ENCODE measurements at regions not wholly inside any gene's neighbourhood (a gene's known extent, or its start where the extent isn't known, plus 50 kb on each side); places are given as distances from the start of the nearest gene placed in this dataset.

GRCh38 chr5:167489202-167489601 lies 802.2 kb upstream of the WWC1 start:
- no peak for DNase-seq (ENCODE audit: low read depth)

- no peak for DNase-seq (ENCODE audit: low read depth)
These were observed 787.3 kb upstream of the WWC1 start for GRCh38 chr5:167503926-167504720.

- DNase-seq (ENCODE audit: low read depth) = no peak
These were observed 783.8 kb upstream of the WWC1 start for GRCh38 chr5:167507463-167508233.

GRCh38 chr5:167509076-167509475 lies 782.4 kb upstream of the WWC1 start:
- no peak for DNase-seq (ENCODE audit: low read depth)

GRCh38 chr5:167511276-167511675 lies 780.2 kb upstream of the WWC1 start:
- no peak for DNase-seq (ENCODE audit: low read depth)

GRCh38 chr5:167512111-167512510 lies 779.3 kb upstream of the WWC1 start:
- DNase-seq (ENCODE audit: low read depth) = no peak

GRCh38 chr5:167513381-167513780 lies 778.1 kb upstream of the WWC1 start:
- DNase-seq (ENCODE audit: low read depth) = no peak

- DNase-seq (ENCODE audit: low read depth) = no peak
These were observed 777.0 kb upstream of the WWC1 start for GRCh38 chr5:167514461-167514860.

- no peak for DNase-seq (ENCODE audit: low read depth)
These were observed 766.4 kb upstream of the WWC1 start for GRCh38 chr5:167525004-167525403.

- no peak for DNase-seq (ENCODE audit: low read depth)
These were observed 762.8 kb upstream of the WWC1 start for GRCh38 chr5:167528651-167529050.

GRCh38 chr5:167530548-167530947 lies 760.9 kb upstream of the WWC1 start:
- no peak for DNase-seq (ENCODE audit: low read depth)

- no peak for DNase-seq (ENCODE audit: low read depth)
These were observed 757.3 kb upstream of the WWC1 start for GRCh38 chr5:167533814-167534795.

GRCh38 chr5:167539747-167540146 lies 751.7 kb upstream of the WWC1 start:
- DNase-seq (ENCODE audit: low read depth) = no peak

GRCh38 chr5:167546270-167546669 lies 745.2 kb upstream of the WWC1 start:
- no peak for DNase-seq (ENCODE audit: low read depth)

- DNase-seq (ENCODE audit: low read depth) = no peak
These were observed 739.1 kb upstream of the WWC1 start for GRCh38 chr5:167552356-167552755.

- no peak for DNase-seq (ENCODE audit: low read depth)
These were observed 737.9 kb upstream of the WWC1 start for GRCh38 chr5:167553511-167553910.

GRCh38 chr5:167554564-167555290 lies 736.7 kb upstream of the WWC1 start:
- DNase-seq (ENCODE audit: low read depth) = no peak

- DNase-seq (ENCODE audit: low read depth) = no peak
These were observed 735.8 kb upstream of the WWC1 start for GRCh38 chr5:167555565-167556166.

- DNase-seq (ENCODE audit: low read depth) = no peak
These were observed 734.1 kb upstream of the WWC1 start for GRCh38 chr5:167557359-167557758.

GRCh38 chr5:167561796-167562195 lies 729.6 kb upstream of the WWC1 start:
- DNase-seq (ENCODE audit: low read depth) = no peak

- DNase-seq (ENCODE audit: low read depth) = no peak
These were observed 727.2 kb upstream of the WWC1 start for GRCh38 chr5:167564275-167564674.

All from GM04504 (cell line).